GM10266 (cell line): ENCODE measurements at regions not wholly inside any gene's neighbourhood (a gene's known extent, or its start where the extent isn't known, plus 50 kb on each side); places are given as distances from the start of the nearest gene placed in this dataset.

ENCODE experiments used
- DNase-seq: peaks from one replicate; pipeline ENCODE4 v3.0.0; 2012; ENCODE audit errors: extremely low spot score
- CTCF ChIP-seq: IDR thresholded peaks from 2 replicates; pipeline ENCODE4 v1.5.1; 2012; ENCODE audit warnings: mild to moderate bottlenecking, low read depth; ENCODE audit not compliant: control insufficient read depth, insufficient read depth; ENCODE audit errors: missing control alignments

- no peak for DNase-seq
- TF ChIP-seq CTCF = no peak
Measured at GRCh38 chr2:78309460-78309859, 716.0 kb upstream of the REG3G start.

GRCh38 chr2:78315368-78315767 lies 710.1 kb upstream of the REG3G start:
- TF ChIP-seq CTCF = no peak
- DNase-seq = no peak

- TF ChIP-seq CTCF = no peak
- DNase-seq = no peak
Measured at GRCh38 chr2:78318275-78318674, 707.2 kb upstream of the REG3G start.

- TF ChIP-seq CTCF = no peak
- DNase-seq = no peak
Measured at GRCh38 chr2:78330193-78330592, 695.3 kb upstream of the REG3G start.

GRCh38 chr2:78351208-78351607 lies 674.3 kb upstream of the REG3G start:
- TF ChIP-seq CTCF = no peak
- DNase-seq = no peak

GRCh38 chr2:78353168-78353567 lies 672.3 kb upstream of the REG3G start:
- no peak for DNase-seq
- no peak for TF ChIP-seq CTCF

- DNase-seq = no peak
- TF ChIP-seq CTCF = no peak
Measured at GRCh38 chr2:78355967-78356366, 669.5 kb upstream of the REG3G start.
